Left cardiac atrium (tissue), 4 donors: ENCODE measurements at regions not wholly inside any gene's neighbourhood (a gene's known extent, or its start where the extent isn't known, plus 50 kb on each side); places are given as distances from the start of the nearest gene placed in this dataset.

Source experiments
- ATAC-seq, 2 donors: fragments of 200-7000 bp; cut with Tn5 transposase; one replicate each; pipeline ENCODE4 v1.9.1; 2020; ENCODE audit warnings: mild to moderate bottlenecking in 2 of 2, moderate library complexity in 2 of 2
- DNase-seq: peaks from one replicate; pipeline ENCODE4 v3.0.0-alpha.2; 2020
- intact Hi-C, 2 donors: fragments of 100-400 bp; cut with DNase I; formaldehyde crosslinking; loops; one replicate each; pipeline versions ENCODE4 v1.14.1 to v1.15.1; 2022 to 2023
- donor health status: DM: no; HTN: yes; CAD: no.
- donor health status: DM: no; HTN: yes; CAD: no; lungs with severe emphysema.
- donor health status: DM: yes; HTN: yes; CAD: no.
- donor health status: Dilated cardiomyopathy.

DNA sequence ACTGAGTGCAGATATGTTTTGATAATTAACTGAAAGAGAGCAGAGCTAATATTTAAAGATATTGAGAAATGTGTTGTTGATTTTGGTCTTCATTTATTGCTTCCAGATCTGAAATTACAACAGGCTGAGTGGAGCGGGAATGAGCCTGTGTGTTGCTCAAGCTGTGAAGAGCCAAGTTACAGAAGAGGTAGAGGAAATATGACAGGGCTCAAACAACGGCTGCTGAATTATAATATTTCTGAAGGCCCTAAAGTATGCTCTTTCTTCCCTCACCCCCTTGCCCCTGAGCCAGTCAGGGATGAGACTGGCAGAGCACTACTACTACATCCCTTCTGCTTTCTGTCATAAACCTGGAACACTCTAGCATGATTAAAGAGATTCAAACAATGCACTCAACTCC, 115.6 kb downstream of the FANCF start:
- DNase-seq (no peak), ATAC-seq (no peak)
- intact Hi-C loops = no loop called here

GRCh38 chr11:22508665-22509064, 117.0 kb downstream of the FANCF start:
- ATAC-seq (no peak), DNase-seq (no peak)
- intact Hi-C loops = no loop called here

GRCh38 chr11:22497474-22497873, 128.1 kb downstream of the FANCF start:
- intact Hi-C loops = no loop called here
- DNase-seq (no peak), ATAC-seq (no peak)

- ATAC-seq (no peak), DNase-seq (no peak)
- intact Hi-C loops = no loop called here
Observed at GRCh38 chr11:22491555-22492225, 133.9 kb downstream of the FANCF start.

DNA sequence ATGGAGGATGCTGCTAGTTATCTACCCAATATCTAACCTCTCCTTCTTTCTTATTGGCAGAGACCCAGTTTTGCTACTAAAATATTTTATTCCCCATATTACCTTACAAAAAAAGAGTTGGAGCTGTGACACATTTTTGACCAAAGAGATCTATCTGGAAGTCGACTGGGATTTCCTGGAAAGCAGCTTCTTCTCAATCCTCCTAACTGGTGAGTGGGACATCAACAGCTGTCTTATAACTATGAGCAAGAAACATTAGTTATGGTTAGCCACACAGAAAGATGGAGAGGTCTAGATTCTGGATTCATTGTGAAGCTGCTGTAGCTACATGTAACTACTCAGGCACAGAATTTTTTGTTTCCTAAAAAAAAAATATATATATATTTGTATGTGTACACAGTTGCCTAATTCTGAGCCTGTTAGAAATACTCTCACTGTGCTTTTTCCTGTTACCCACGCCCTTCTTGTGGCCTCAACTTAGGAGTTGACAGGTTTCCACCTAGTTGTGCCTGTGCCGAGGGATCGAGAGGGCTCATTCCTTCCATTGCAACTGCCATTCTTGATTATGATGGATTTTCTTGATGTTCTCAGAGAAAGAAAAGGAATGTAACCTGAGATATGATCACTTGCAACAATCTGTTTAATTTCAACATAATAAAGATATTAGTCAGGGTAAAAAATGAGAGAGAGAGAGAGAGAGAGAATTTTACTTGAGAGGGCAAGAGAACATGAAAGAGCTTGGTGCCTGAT, 142.0 kb downstream of the SLC17A6 start:
- ATAC-seq (no peak), DNase-seq (no peak)
- intact Hi-C loops = no loop called here

- no peak for ATAC-seq
- no peak for DNase-seq
- intact Hi-C loops = no loop called here
Observed at GRCh38 chr11:22479208-22479607, 141.0 kb downstream of the SLC17A6 start.

DNA sequence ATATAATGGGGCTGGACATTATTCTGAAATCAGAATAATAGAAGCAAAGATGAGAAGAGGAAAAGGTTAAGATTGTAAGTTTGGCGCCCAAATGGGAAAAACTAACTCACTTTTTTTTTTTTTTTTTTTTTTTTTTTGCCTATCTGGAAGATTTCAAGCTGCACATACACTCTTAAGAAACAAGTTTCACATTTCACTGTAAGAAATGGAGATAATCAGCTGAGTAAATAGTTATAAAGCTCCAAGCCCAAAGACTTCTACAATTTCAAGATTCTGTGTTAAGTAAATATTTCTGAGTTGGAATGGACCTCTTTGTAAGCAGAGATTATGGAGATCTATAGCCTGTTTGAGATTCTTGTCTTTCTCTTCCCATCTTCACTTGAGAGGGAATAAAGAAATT, 140.0 kb downstream of the SLC17A6 start:
- DNase-seq (no peak), ATAC-seq (no peak)
- intact Hi-C loops = no loop called here

DNA sequence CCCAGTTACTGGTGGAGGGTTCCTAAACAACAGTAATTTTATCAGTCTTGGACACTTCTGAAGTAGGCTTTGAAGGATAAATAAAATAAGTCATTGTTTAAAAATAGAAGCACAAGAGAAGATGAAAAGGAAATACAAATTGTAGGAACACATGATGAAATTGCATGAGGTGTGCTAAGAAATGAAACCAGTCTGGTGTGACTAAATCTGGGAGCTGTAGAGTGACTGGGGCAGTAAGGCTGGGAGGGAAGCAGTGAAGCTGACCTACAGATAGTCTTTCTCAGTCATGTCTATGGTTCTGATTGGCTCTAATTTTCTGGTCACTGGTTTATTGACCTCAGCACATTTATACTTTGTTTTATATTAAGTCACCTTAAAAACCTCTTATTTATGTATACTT, 139.1 kb downstream of the SLC17A6 start:
- no peak for ATAC-seq
- intact Hi-C loops = no loop called here
- no peak for DNase-seq

DNA sequence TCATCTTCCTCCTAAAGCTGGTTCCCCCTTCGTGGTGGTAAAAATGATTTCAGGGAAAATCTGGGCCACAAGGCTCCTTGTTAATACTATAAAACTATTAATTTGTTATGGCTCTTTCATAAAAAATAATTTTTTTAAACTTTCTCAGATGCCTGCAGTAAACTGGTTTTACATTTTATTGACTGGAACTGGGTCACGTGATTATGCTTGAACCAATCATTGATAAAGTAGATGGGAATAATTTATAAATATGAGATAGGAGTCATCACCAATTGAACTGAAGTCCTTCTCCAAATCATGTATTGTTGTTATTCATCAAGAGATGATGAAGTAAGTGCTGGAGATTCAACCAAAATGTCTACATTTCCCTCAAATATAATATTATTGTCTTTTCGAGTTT, 138.4 kb downstream of the SLC17A6 start:
- DNase-seq = no peak
- intact Hi-C loops = no loop called here
- no peak for ATAC-seq

- intact Hi-C loops = no loop called here
- ATAC-seq (no peak), DNase-seq (no peak)
Observed at GRCh38 chr11:22474616-22475015, 136.4 kb downstream of the SLC17A6 start.

GRCh38 chr11:22473586-22473985, 135.4 kb downstream of the SLC17A6 start:
- ATAC-seq = no peak
- intact Hi-C loops = no loop called here
- DNase-seq = no peak

DNA sequence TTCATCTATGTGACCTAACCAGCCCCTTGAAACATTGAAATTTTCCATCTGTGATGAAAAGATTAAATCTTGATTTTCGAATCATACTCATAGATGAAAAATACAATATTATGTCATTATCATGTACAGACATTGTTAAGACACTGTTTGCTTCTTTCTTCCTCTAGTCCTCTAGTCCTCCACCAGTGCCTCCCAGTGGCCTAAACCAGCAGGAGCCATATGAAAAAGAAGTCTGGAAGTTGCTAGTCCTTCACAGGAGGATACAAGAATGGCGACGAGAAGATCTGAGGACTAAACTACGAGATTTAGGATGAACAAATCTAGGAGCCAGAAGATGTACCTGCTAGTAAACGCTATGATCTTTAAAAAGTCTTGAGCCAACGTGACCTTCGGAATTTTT, 134.1 kb downstream of the SLC17A6 start:
- ATAC-seq = no peak
- intact Hi-C loops = no loop called here

GRCh38 chr11:22471385-22471784, 133.2 kb downstream of the SLC17A6 start:
- no peak for DNase-seq

More for the DNA sequence above, 134.1 kb downstream of the SLC17A6 start:
- DNase-seq = no peak

DNA sequence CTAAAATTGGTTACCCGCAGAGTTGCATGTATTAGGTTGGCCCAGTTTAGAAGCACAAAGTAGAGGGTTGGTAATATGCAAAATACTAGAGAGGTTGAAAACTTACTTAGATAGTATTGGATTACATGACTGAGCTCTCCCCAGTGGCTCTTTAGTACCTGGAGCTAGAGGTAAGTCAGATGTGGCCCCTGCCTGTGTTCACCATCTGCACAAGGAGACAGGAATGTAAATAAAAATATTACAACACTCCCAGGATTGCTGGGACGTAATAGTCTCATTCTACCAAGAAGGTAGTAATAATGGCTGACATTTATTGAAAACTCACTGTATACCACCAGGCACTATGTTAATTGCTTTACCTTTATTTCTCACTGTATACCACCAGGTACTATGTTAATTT, 129.6 kb downstream of the SLC17A6 start:
- ATAC-seq (no peak), DNase-seq (no peak)
- intact Hi-C loops = no loop called here

More at GRCh38 chr11:22471385-22471784, 133.2 kb downstream of the SLC17A6 start:
- intact Hi-C loops = no loop called here
- ATAC-seq = no peak

DNA sequence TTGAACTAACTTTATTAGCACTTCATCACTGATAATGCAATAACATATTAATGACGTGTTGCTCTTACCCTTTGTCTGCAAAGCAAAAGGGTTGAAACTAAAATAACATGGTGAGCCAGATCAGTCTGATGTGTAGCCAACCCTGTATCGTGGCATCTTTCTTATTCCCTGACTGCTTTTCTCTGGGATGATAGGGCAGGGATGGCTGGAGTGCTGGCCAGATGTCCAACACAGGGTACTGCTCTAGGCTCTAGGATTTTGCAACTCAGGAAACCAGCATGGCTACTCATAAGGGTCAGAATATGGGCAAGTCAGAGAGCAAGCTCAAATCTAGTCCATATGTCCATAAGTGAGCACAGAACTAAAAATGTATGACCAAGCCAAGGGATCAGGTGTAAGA, 129.1 kb downstream of the SLC17A6 start:
- DNase-seq = no peak
- ATAC-seq = no peak
- intact Hi-C loops = no loop called here

GRCh38 chr11:22466809-22467208, 128.6 kb downstream of the SLC17A6 start:
- intact Hi-C loops = no loop called here
- DNase-seq (no peak), ATAC-seq (no peak)

DNA sequence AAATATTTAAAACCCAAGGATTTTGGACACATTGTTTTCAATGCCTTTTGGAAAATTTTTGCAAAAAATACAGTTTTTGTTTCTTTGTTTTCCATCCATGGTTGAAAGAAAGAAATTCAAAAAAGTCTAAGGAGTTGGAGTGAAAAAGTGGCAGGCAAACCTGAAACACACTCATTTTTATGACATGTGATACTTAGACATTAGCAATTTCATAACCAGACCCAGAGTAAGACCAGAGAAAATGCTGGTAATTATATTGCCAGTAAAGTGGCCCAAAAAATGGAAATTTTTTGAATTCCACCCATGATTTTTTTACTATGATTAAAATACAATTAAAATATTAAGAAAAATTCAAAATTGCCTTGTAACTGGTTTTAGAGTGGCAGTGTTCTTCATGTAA, 128.2 kb downstream of the SLC17A6 start:
- intact Hi-C loops = no loop called here
- no peak for DNase-seq
- no peak for ATAC-seq

DNA sequence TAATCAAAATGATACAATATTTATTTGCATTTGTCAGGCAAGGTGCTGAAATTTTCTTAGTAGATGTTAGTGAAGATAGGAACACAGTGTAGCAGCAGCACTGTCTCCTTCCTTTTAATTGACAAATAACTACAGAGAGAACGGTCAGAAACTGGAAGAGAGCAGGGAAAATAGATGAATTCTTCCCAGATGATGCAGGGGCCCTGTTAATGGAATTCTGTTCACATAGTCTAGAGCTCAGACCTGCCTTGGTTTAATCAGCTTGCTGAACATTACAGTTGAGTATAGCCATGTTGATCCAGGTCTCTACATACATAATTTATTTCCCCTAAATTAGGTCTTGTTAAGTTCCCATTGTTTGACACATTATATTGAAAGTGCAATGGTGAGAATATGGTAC, 127.4 kb downstream of the SLC17A6 start:
- DNase-seq (no peak), ATAC-seq (no peak)
- intact Hi-C loops = no loop called here

- DNase-seq = no peak
- no peak for ATAC-seq
- intact Hi-C loops = no loop called here
Observed at GRCh38 chr11:22461626-22462025, 123.4 kb downstream of the SLC17A6 start.

DNA sequence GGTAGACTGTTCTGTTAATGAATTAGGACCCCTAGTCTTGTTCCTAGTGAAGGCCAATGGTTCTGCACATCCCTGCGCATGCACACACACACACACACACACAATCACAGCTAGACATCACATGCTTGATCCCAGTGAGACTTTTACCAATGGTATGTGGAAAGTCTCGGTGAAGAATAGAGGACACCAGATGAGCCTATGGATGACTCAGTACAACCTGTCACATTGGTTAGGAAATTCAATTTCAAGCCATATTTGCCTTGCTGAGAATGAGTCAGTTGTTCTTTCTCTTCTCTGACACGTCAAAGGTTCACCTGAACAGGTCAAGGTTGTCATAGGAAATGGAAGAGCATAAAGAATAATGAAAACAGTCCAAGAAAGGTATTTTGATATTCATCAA, 122.0 kb downstream of the SLC17A6 start:
- intact Hi-C loops = no loop called here
- no peak for DNase-seq
- no peak for ATAC-seq

DNA sequence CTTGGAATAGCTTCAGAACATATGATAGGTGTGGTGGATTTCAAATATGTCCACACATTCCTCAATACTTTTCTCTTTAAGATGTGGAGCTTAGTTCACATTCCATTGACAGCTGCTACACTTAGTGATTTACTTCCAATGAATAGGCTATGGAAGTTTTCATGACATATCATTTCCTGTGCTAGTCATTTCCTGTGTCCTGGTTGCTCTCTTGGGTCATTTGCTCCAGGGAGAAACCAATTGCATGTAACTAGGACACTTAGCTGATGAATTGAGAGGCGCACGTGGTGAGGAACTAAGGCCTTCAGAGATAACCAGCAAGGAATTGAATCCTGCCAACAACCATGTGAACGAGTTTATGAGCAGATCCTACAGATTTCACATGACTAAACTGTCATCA, 120.9 kb downstream of the SLC17A6 start:
- ATAC-seq (no peak), DNase-seq (no peak)
- intact Hi-C loops = no loop called here
